Dedifferentiated amniotic fluid mesenchymal stem cell (primary cell): ENCODE measurements at regions not wholly inside any gene's neighbourhood (a gene's known extent, or its start where the extent isn't known, plus 50 kb on each side); places are given as distances from the start of the nearest gene placed in this dataset.
"Not testable (repeated sequence)": the region's sequence is repeated elsewhere in the genome, so short reads cannot be mapped to it uniquely, and the experiment has no call there.

ENCODE experiments used
- DNase-seq: peaks from one replicate; pipeline ENCODE4 v3.0.0-alpha.2; 2016; ENCODE audit errors: extremely low spot score

- DNase-seq = no peak
Measured at GRCh38 chrX:25442499-25442898, 426.7 kb upstream of the ARX start.

GRCh38 chrX:25433307-25433706 is 417.5 kb upstream of the ARX start:
- DNase-seq = no peak

GRCh38 chrX:25432396-25432795 is 416.6 kb upstream of the ARX start:
- no peak for DNase-seq

- no peak for DNase-seq
Measured at GRCh38 chrX:25427873-25428555, 412.2 kb upstream of the ARX start.

GRCh38 chrX:25404163-25404562 is 388.4 kb upstream of the ARX start:
- not testable (repeated sequence) for DNase-seq

GRCh38 chrX:25389266-25389665 is 373.5 kb upstream of the ARX start:
- no peak for DNase-seq

GRCh38 chrX:25383196-25383595 is 367.4 kb upstream of the ARX start:
- no peak for DNase-seq

- no peak for DNase-seq
Measured at GRCh38 chrX:25356456-25356855, 340.7 kb upstream of the ARX start.

GRCh38 chrX:25344161-25344936 is 328.6 kb upstream of the ARX start:
- DNase-seq = no peak

GRCh38 chrX:25343060-25343459 is 327.3 kb upstream of the ARX start:
- no peak for DNase-seq

- DNase-seq = no peak
Measured at GRCh38 chrX:25337841-25338240, 322.1 kb upstream of the ARX start.

- no peak for DNase-seq
Measured at GRCh38 chrX:25300994-25301393, 285.2 kb upstream of the ARX start.

- DNase-seq = no peak
Measured at GRCh38 chrX:25296850-25297249, 281.1 kb upstream of the ARX start.

GRCh38 chrX:25295466-25295865 is 279.7 kb upstream of the ARX start:
- DNase-seq = no peak

GRCh38 chrX:25290132-25290531 is 274.4 kb upstream of the ARX start:
- DNase-seq = no peak

GRCh38 chrX:25288676-25289075 is 272.9 kb upstream of the ARX start:
- no peak for DNase-seq

GRCh38 chrX:25287521-25287920 is 271.8 kb upstream of the ARX start:
- DNase-seq = no peak

GRCh38 chrX:25285598-25285997 is 269.8 kb upstream of the ARX start:
- no peak for DNase-seq

GRCh38 chrX:25279510-25279909 is 263.7 kb upstream of the ARX start:
- no peak for DNase-seq

- DNase-seq = no peak
Measured at GRCh38 chrX:25278341-25278740, 262.6 kb upstream of the ARX start.

GRCh38 chrX:25277574-25277973 is 261.8 kb upstream of the ARX start:
- DNase-seq = no peak

GRCh38 chrX:25275159-25275558 is 259.4 kb upstream of the ARX start:
- DNase-seq = no peak

GRCh38 chrX:25241461-25241860 is 225.7 kb upstream of the ARX start:
- no peak for DNase-seq

GRCh38 chrX:25226151-25226550 is 210.4 kb upstream of the ARX start:
- DNase-seq = no peak
